H1 (cell line): ENCODE measurements at regions not wholly inside any gene's neighbourhood (a gene's known extent, or its start where the extent isn't known, plus 50 kb on each side); places are given as distances from the start of the nearest gene placed in this dataset.

Experiments
- CTCF ChIA-PET: fragments of 300-600 bp; sonication (Branson Sonifier 250); formaldehyde crosslinking; loops from one replicate; lab custom pipeline; 2021; ENCODE audit not compliant: partially characterized antibody; lab: Charles Lee
- POLR2A ChIA-PET: fragments of 300-600 bp; sonication (Branson Sonifier 250); formaldehyde crosslinking; loops from one replicate; lab custom pipeline; 2021; ENCODE audit warnings: inconsistent platforms; ENCODE audit not compliant: partially characterized antibody; lab: Charles Lee
- DNase-seq, 2 experiments: peaks; one replicate each; pipeline versions ENCODE4 v3.0.0 to v3.0.0-alpha.2; 2010 to 2022; ENCODE audit warnings: low spot score in 2 of 2, low read depth in 1 of 2, mixed read lengths in 1 of 2
- FAIRE-seq: peaks from 2 replicates; lab custom pipeline; 2011; peaks lifted over from hg19 to GRCh38; lab: Jason Lieb, UNC
- H2AFZ ChIP-seq: 2 replicates; pipeline ENCODE4 v1.8.1; 2012; ENCODE audit warnings: low read length, inconsistent platforms
- H2AK5ac ChIP-seq: 2 replicates; pipeline ENCODE4 v1.6.1; 2013; ENCODE audit warnings: low read depth, low read length
- H2BK120ac ChIP-seq: replicated peaks from 2 replicates; pipeline ENCODE3; 2013; ENCODE audit warnings: low read depth, low read length, inconsistent platforms
- H2BK12ac ChIP-seq: 2 replicates; pipeline ENCODE4 v1.6.1; 2013; ENCODE audit warnings: low read depth, low read length
- H2BK15ac ChIP-seq: 2 replicates; pipeline ENCODE4 v1.6.1; 2013; ENCODE audit warnings: low read length
- H2BK20ac ChIP-seq: 2 replicates; pipeline ENCODE4 v1.6.1; 2013; ENCODE audit warnings: low read length
- H2BK5ac ChIP-seq: 2 replicates; pipeline ENCODE4 v1.6.1; 2013; ENCODE audit warnings: low read depth, low read length
- H3K14ac ChIP-seq: 2 replicates; pipeline ENCODE4 v1.6.1; 2013; ENCODE audit warnings: inconsistent platforms; ENCODE audit not compliant: insufficient read length
- H3K18ac ChIP-seq: 2 replicates; pipeline ENCODE4 v1.6.1; 2013; ENCODE audit warnings: low read length; ENCODE audit errors: extremely low read depth
- H3K23ac ChIP-seq: 2 replicates; pipeline ENCODE4 v1.6.1; 2013; ENCODE audit warnings: inconsistent platforms; ENCODE audit not compliant: insufficient read length
- H3K23me2 ChIP-seq: 2 replicates; pipeline ENCODE4 v1.6.1; 2013; ENCODE audit warnings: low read depth, low read length
- H3K27ac ChIP-seq: 2 replicates; pipeline ENCODE4 v1.6.1; 2011; ENCODE audit warnings: low read depth, low read length, inconsistent platforms
- H3K27me3 ChIP-seq, 4 experiments: replicated peaks in 1 of 4; 1 replicate in 1 of 4; 2 replicates in 3 of 4; pipeline versions ENCODE4 v1.6.1 to v1.8.1; 2011 to 2013; ENCODE audit warnings: low read length in 3 of 4, mild to moderate bottlenecking in 3 of 4, inconsistent platforms in 2 of 4, mixed read lengths in 2 of 4, moderate library complexity in 1 of 4; ENCODE audit not compliant: control insufficient read depth in 3 of 4, insufficient read depth in 3 of 4; ENCODE audit errors: extremely low read depth in 1 of 4
- H3K36me3 ChIP-seq, 4 experiments: 2 replicates each; pipeline versions ENCODE4 v1.6.1 to v1.8.1; 2011 to 2013; ENCODE audit warnings: mild to moderate bottlenecking in 4 of 4, low read length in 3 of 4, moderate library complexity in 2 of 4, control low read depth in 1 of 4, inconsistent platforms in 1 of 4; ENCODE audit not compliant: insufficient read depth in 4 of 4, control insufficient read depth in 2 of 4
- H3K4ac ChIP-seq: replicated peaks from 2 replicates; pipeline ENCODE3; 2013; ENCODE audit warnings: low read length, low read depth, mixed read lengths, inconsistent platforms; ENCODE audit not compliant: insufficient read length
- H3K4me1 ChIP-seq, 4 experiments: replicated peaks in 1 of 4; 1 replicate in 1 of 4; 2 replicates in 3 of 4; pipeline versions ENCODE4 v1.6.1 to v1.8.1; 2011 to 2013; ENCODE audit warnings: low read length in 3 of 4, inconsistent platforms in 2 of 4, mixed read lengths in 1 of 4; ENCODE audit not compliant: insufficient read depth in 4 of 4, control insufficient read depth in 3 of 4
- H3K4me2 ChIP-seq, 2 experiments: 2 replicates each; pipeline versions ENCODE4 v1.6.1 to v1.8.1; 2011 to 2013; ENCODE audit warnings: low read depth in 2 of 2, low read length in 2 of 2, control low read depth in 1 of 2, inconsistent platforms in 1 of 2, mild to moderate bottlenecking in 1 of 2; ENCODE audit not compliant: insufficient read depth in 1 of 2
- H3K4me3 ChIP-seq, 4 experiments: fragments of 200-600, 300-600 bp in 1 of 4; sonication (generic), shearing (Covaris generic), sonication (Bioruptor Twin) in 1 of 4; 2 replicates each; pipeline versions ENCODE4 v1.5.1 to v1.8.1; 2011 to 2016; ENCODE audit warnings: low read length in 4 of 4, low read depth in 3 of 4, control low read depth in 2 of 4, inconsistent platforms in 2 of 4, mild to moderate bottlenecking in 2 of 4, mixed read lengths in 1 of 4, moderate library complexity in 1 of 4; ENCODE audit not compliant: insufficient read depth in 2 of 4; ENCODE audit errors: extremely low read depth in 1 of 4
- H3K56ac ChIP-seq: replicated peaks from 2 replicates; pipeline ENCODE3; 2013; ENCODE audit warnings: low read depth, mild to moderate bottlenecking, mixed read lengths, low read length, inconsistent platforms; ENCODE audit not compliant: insufficient read length
- H3K79me1 ChIP-seq: 2 replicates; pipeline ENCODE4 v1.6.1; 2013; ENCODE audit warnings: low read depth, low read length, control low read depth
- H3K79me2 ChIP-seq, 2 experiments: 2 replicates each; pipeline versions ENCODE4 v1.6.1 to v1.8.1; 2012 to 2013; ENCODE audit warnings: low read length in 2 of 2, mild to moderate bottlenecking in 2 of 2, inconsistent platforms in 1 of 2; ENCODE audit not compliant: insufficient read depth in 2 of 2, control insufficient read depth in 1 of 2
- H3K9ac ChIP-seq, 4 experiments: replicated peaks in 1 of 4; 1 replicate in 1 of 4; 2 replicates in 3 of 4; pipeline versions ENCODE4 v1.6.1 to v1.8.1; 2011 to 2013; ENCODE audit warnings: low read depth in 3 of 4, low read length in 3 of 4, control low read depth in 2 of 4, mild to moderate bottlenecking in 2 of 4, moderate library complexity in 2 of 4, inconsistent platforms in 1 of 4; ENCODE audit errors: extremely low read depth in 1 of 4
- H3K9me3 ChIP-seq, 2 experiments: 2 replicates each; pipeline versions ENCODE4 v1.6.1 to v1.8.1; 2012 to 2013; ENCODE audit warnings: mild to moderate bottlenecking in 2 of 2, moderate library complexity in 2 of 2, control low read depth in 1 of 2, inconsistent platforms in 1 of 2, low read depth in 1 of 2, low read length in 1 of 2, mixed read lengths in 1 of 2; ENCODE audit not compliant: insufficient read depth in 2 of 2
- H4K20me1 ChIP-seq, 2 experiments: replicated peaks in 1 of 2; 2 replicates each; pipeline versions ENCODE3 to v1.8.1; 2011 to 2013; ENCODE audit warnings: inconsistent platforms in 2 of 2, low read length in 2 of 2, mild to moderate bottlenecking in 1 of 2; ENCODE audit not compliant: insufficient read depth in 2 of 2, control insufficient read depth in 1 of 2
- H4K5ac ChIP-seq: 2 replicates; pipeline ENCODE4 v1.6.1; 2013; ENCODE audit warnings: low read length, low read depth, mixed read lengths, inconsistent platforms; ENCODE audit not compliant: insufficient read length
- H4K8ac ChIP-seq: 2 replicates; pipeline ENCODE4 v1.8.0; 2013; ENCODE audit warnings: mild to moderate bottlenecking, moderate library complexity, low read length, inconsistent platforms; ENCODE audit not compliant: insufficient read depth; ENCODE audit errors: extremely low read depth
- H4K91ac ChIP-seq: replicated peaks from 2 replicates; pipeline ENCODE3; 2013; ENCODE audit warnings: low read length, mixed read lengths, inconsistent platforms; ENCODE audit not compliant: insufficient read length
- BRCA1 ChIP-seq: IDR thresholded peaks from 2 replicates; pipeline ENCODE4 v1.6.1; 2012; ENCODE audit warnings: low read depth, low read length, improper control_type of control experiment
- CHD1 ChIP-seq: IDR thresholded peaks from 2 replicates; pipeline ENCODE4 v1.6.1; 2012; ENCODE audit warnings: low read depth, low read length, improper control_type of control experiment
- GTF2F1 ChIP-seq: IDR thresholded peaks from 2 replicates; pipeline ENCODE4 v1.6.1; 2012; ENCODE audit warnings: low read depth, low read length, improper control_type of control experiment, borderline replicate concordance
- JUND ChIP-seq: IDR thresholded peaks from 2 replicates; pipeline ENCODE4 v1.6.1; 2011; ENCODE audit warnings: mild to moderate bottlenecking, improper control_type of control experiment, low read length
- PHF8 ChIP-seq: fragments of 200-600 bp; sonication (generic); conservative IDR thresholded peaks from 2 replicates; pipeline ENCODE4 v1.7.1; 2012; ENCODE audit warnings: low read depth, mild to moderate bottlenecking, inconsistent platforms, low read length, moderate library complexity
- RXRA ChIP-seq: IDR thresholded peaks from 2 replicates; pipeline ENCODE4 v1.6.1; 2011; ENCODE audit warnings: low read depth, mild to moderate bottlenecking, low read length, moderate library complexity; ENCODE audit not compliant: insufficient read depth
- WGBS, 2 experiments: shearing (Covaris generic) in 1 of 2; methylation state at CpG; one replicate each; pipeline versions ENCODE4 v1.1.6 to v1.1.7; 2013 to 2015; ENCODE audit warnings: low lambda C conversion rate in 2 of 2, mixed read lengths in 2 of 2, inconsistent platforms in 1 of 2, low coverage in 1 of 2, missing lambda C conversion rate in 1 of 2; ENCODE audit not compliant: insufficient replicate concordance in 2 of 2, insufficient coverage in 1 of 2, insufficient read length in 1 of 2; ENCODE audit errors: extremely low coverage in 1 of 2, missing lambda C conversion rate in 1 of 2; 5-methylcytosine and 5-hydroxymethylcytosine counted together

- no peak overlapping the region for H2BK120ac ChIP-seq
Measured at GRCh38 chr5:118185018-118185417, 803.3 kb downstream of the DTWD2 start.

More at GRCh38 chr5:118185018-118185417, 803.3 kb downstream of the DTWD2 start:
- Histone ChIP-seq H3K4me3 (no peak overlapping the region), H3K36me3 (no peaks in the 10 kb centered on the region), H2BK15ac (no peak overlapping the region), H3K9ac (no peak overlapping the region), H3K4me1 (0 out of 7 replicates have a peak, but pooled peaks cover 0 to 2% (median 0%) of the 10 kb centered on the region in 4 experiments), H2AK5ac (no peak overlapping the region), H3K4me2 (no peak overlapping the region), H2BK5ac (no peak overlapping the region), H4K91ac (no peak overlapping the region), H3K79me2 (no peaks in the 10 kb centered on the region), H4K20me1 (no peaks in the 10 kb centered on the region), H3K79me1 (no peaks in the 10 kb centered on the region), H3K14ac (no peak overlapping the region), H3K23ac (no peak overlapping the region), H2BK12ac (no peak overlapping the region), H3K9me3 (no peaks in the 10 kb centered on the region), H3K18ac (no peak overlapping the region), H3K4ac (no peak overlapping the region), H3K56ac (no peak overlapping the region), H3K27ac (no peak overlapping the region), H3K27me3 (no peaks in the 10 kb centered on the region), H2AFZ (no peak overlapping the region), H4K5ac (no peak overlapping the region), H3K23me2 (no peaks in the 10 kb centered on the region), H2BK20ac (no peak overlapping the region), H4K8ac (no peak overlapping the region)
- WGBS, 2 experiments, result 78% methylated on average over 3 of the region's 3 CpGs; no CpG with 5 or more reads in 1 of the 2 experiments
- no peak for TF ChIP-seq GTF2F1
- TF ChIP-seq BRCA1, result no peak
- TF ChIP-seq RXRA, result no peak
- TF ChIP-seq PHF8, result no peak
- no peak for TF ChIP-seq JUND
- no peak for TF ChIP-seq CHD1
- POLR2A ChIA-PET, result no interaction called here
- FAIRE-seq (no peak), DNase-seq (no peak)
- CTCF ChIA-PET, result no interaction called here
